GM13977 (cell line): ENCODE measurements at regions not wholly inside any gene's neighbourhood (a gene's known extent, or its start where the extent isn't known, plus 50 kb on each side); places are given as distances from the start of the nearest gene placed in this dataset.

Experiments used
- DNase-seq: peaks from one replicate; pipeline ENCODE4 v3.0.0; 2012; ENCODE audit warnings: low spot score
- in situ Hi-C: fragments of 300-500 bp; cut with MboI; formaldehyde crosslinking; loops from one replicate; pipeline ENCODE4 v1.12.0; 2022; ENCODE audit warnings: low sequenced_read_pairs, low pct_unique_long_range_greater_than_20kb, mixed read lengths, inconsistent platforms; ENCODE audit not compliant: unreplicated experiment
- TF ChIP-seq, protein P1 (sequence below): IDR thresholded peaks from 2 replicates; pipeline ENCODE4 v1.5.1; 2012; ENCODE audit warnings: mild to moderate bottlenecking, control low read depth; ENCODE audit not compliant: insufficient read depth; ENCODE audit errors: extremely low read depth, missing control alignments

- no peak for DNase-seq
- in situ Hi-C loops = no loop called here
- TF ChIP-seq, protein P1, sequence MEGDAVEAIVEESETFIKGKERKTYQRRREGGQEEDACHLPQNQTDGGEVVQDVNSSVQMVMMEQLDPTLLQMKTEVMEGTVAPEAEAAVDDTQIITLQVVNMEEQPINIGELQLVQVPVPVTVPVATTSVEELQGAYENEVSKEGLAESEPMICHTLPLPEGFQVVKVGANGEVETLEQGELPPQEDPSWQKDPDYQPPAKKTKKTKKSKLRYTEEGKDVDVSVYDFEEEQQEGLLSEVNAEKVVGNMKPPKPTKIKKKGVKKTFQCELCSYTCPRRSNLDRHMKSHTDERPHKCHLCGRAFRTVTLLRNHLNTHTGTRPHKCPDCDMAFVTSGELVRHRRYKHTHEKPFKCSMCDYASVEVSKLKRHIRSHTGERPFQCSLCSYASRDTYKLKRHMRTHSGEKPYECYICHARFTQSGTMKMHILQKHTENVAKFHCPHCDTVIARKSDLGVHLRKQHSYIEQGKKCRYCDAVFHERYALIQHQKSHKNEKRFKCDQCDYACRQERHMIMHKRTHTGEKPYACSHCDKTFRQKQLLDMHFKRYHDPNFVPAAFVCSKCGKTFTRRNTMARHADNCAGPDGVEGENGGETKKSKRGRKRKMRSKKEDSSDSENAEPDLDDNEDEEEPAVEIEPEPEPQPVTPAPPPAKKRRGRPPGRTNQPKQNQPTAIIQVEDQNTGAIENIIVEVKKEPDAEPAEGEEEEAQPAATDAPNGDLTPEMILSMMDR = no peak
Observed at GRCh38 chr2:72050734-72051133, 96.9 kb downstream of the CYP26B1 start.

DNA sequence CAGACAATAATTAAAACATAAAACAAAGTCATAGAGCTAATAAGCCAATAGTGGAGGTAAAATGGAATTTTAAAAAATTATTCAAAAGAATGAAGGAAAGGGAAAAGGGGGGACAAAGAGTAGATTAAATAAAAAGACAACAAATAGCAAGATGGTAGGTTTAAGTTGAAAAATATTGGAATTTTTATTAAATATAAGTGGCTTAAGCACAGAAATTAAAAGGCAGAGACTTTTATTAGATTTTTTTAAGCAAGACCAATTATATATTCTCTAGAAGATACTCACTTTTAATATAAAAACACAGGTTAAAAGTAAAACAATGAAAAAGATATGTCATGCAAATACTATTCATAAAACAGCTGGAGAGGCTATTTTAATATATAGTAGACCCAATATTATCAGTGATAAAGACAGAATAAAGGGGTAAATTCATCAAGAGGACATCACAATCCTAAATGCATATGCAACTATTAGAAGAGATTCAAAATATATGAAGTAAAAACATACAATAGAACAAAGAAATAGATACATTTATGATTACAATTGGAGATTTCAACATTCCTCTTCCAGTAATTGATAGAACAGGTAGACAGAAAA is 98.7 kb downstream of the CYP26B1 start:
- in situ Hi-C loops = no loop called here
- DNase-seq = no peak
- TF ChIP-seq, protein P1 = no peak

GRCh38 chr2:72043985-72044384 is 103.7 kb downstream of the CYP26B1 start:
- in situ Hi-C loops = no loop called here
- TF ChIP-seq, protein P1 = no peak
- no peak for DNase-seq

- in situ Hi-C loops = no loop called here
- no peak for DNase-seq
- TF ChIP-seq, protein P1 = no peak
Observed at GRCh38 chr2:72041638-72042111, 106.0 kb downstream of the CYP26B1 start.

- TF ChIP-seq, protein P1 = no peak
- in situ Hi-C loops = no loop called here
- DNase-seq = no peak
Observed at GRCh38 chr2:72040629-72041571, 106.8 kb downstream of the CYP26B1 start.

- in situ Hi-C loops = no loop called here
- DNase-seq = no peak
- TF ChIP-seq, protein P1 = no peak
Observed at GRCh38 chr2:72038524-72038923, 109.1 kb downstream of the CYP26B1 start.
